Jurkat, Clone E6-1 (cell line): ENCODE measurements at regions not wholly inside any gene's neighbourhood (a gene's known extent, or its start where the extent isn't known, plus 50 kb on each side); places are given as distances from the start of the nearest gene placed in this dataset.

ENCODE experiments used
- DNase-seq: peaks from one replicate; pipeline ENCODE4 v3.0.0-alpha.2; 2011; ENCODE audit warnings: low read depth, low spot score
- H3K4me3 ChIP-seq: 2 replicates; pipeline ENCODE4 v1.5.1; 2011; ENCODE audit warnings: mild to moderate bottlenecking, low read length, control low read depth, moderate library complexity

- DNase-seq = no peak
- H3K4me3 ChIP-seq = no peak overlapping the region
These were observed 95.8 kb upstream of the UST start for GRCh38 chr6:148650941-148651505.

GRCh38 chr6:148652205-148652604 is 94.6 kb upstream of the UST start:
- no peak for DNase-seq
- H3K4me3 ChIP-seq = no peak overlapping the region

GRCh38 chr6:148653138-148653776 is 93.6 kb upstream of the UST start:
- DNase-seq = peak; percentile 12
- H3K4me3 ChIP-seq = no peak overlapping the region

- DNase-seq = no peak
- H3K4me3 ChIP-seq = no peak overlapping the region
These were observed 89.8 kb upstream of the UST start for GRCh38 chr6:148657048-148657447.

DNA sequence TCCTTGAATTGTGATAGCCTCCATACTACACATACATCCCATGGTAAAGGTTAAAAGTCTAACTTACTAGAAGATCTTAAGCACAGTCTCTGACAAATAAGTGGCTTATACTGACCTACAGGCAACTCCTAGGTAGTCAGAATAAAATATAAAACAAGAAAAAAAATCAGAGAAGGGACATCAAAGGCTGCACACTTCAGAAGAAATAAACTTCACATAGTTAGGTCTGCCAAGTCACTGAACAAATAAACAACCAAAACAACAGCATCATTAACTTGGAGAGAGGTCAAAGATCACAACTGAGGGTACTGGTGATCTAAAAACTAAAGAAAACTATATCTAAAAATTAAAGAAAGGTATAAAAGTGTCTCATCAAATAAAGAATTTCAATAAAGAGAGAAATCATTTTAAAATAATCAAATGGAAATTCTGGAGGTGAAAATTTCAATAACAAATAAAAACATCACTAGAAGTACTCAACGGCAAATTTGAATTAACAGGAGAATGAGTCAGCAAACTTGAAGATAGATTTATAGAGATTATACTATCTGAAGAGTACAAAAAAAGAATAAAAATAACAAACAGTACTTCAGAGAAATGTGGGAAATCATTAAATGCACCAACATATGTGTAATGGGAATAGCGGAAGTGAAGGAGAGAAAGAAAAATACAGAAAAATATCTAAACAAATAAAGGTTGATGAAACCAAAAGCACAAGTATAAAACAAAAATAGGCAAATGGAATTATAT is 88.0 kb upstream of the UST start:
- no peak overlapping the region for H3K4me3 ChIP-seq
- DNase-seq = no peak

DNA sequence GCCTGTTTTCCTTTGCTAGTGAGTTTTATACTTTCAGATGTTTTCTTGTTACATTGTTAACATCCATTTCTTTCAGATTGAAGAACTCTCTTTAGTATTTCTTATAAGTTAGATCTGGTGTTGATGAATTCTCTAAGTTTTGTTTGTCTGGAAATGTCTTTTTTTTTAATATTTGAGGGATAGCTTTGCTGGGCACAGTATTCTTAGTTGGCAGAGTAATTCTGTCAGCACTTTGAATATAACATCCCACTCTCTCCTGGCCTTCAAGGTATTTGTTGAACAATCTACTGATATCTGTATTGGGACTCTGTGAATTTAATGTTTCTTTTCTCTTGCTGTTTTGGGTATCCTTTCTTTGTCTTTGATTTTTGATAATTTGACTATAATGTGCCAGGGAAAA is 79.4 kb upstream of the UST start:
- H3K4me3 ChIP-seq = no peak overlapping the region
- no peak for DNase-seq

GRCh38 chr6:148671085-148671484 is 75.7 kb upstream of the UST start:
- DNase-seq = no peak
- H3K4me3 ChIP-seq = no peak overlapping the region

- no peak for DNase-seq
- H3K4me3 ChIP-seq = no peak overlapping the region
These were observed 74.9 kb upstream of the UST start for GRCh38 chr6:148671952-148672351.

DNA sequence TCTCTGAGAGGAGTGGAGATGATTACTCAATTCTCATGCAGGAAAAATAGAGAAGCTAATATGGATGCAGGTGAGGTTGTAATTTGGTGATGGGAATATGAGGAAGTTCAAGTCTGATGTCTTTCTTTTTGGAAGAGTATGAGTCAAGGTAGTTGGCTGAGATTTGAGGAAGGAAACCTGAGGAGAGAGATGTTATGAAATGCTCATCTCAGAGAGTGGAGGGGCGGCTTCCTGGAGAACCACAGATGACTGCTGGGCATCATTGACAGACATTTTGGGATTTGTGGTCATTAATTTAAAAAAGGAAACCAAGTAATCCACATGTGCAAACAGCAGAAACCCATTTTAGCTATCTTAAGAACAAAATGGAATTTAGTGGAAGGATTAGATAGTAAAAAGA is 72.5 kb upstream of the UST start:
- no peak overlapping the region for H3K4me3 ChIP-seq
- DNase-seq = no peak

GRCh38 chr6:148677594-148678476 is 69.0 kb upstream of the UST start:
- H3K4me3 ChIP-seq = no peak overlapping the region
- no peak for DNase-seq

- no peak for DNase-seq
- no peak overlapping the region for H3K4me3 ChIP-seq
These were observed 68.1 kb upstream of the UST start for GRCh38 chr6:148678682-148679081.

DNA sequence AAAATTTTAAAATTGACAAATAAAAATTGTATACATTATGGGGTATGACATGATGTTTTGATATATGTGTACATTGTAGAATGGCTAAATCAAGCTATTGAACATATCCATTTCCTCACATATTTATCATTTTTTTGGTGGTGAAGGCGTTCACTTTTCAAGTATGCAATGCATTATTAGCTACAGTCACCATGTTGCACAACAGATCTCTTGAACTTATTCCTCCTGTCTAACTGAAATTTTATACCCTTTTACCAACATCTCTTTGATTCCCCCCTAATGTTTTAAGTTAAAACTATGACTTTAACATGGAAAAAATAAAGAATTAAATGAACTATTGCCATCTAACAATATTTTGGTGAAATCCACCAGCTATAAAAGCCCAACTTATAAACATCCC is 65.2 kb upstream of the UST start:
- DNase-seq = no peak
- H3K4me3 ChIP-seq = no peak overlapping the region

GRCh38 chr6:148682252-148682651 is 64.6 kb upstream of the UST start:
- no peak for DNase-seq
- no peak overlapping the region for H3K4me3 ChIP-seq

DNA sequence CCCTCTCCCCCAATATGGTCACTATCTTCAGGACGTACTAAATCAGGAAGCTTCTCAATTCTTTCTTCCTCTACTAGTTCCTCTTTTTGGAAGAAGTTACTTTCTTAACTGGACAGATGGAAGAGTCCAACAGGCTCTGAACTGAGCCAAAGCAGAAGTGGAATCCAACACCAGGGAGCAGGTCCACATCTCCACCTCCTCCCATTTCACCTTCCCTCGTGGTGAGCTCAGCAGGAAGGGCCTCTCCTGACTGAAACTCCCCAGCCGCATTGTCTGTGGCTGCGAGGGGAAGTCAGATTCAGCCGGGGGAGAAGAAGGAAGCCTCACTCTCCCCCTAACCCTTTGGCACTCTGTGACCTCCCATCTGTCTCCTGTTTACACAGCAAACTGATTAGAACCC is 63.8 kb upstream of the UST start:
- DNase-seq = no peak

GRCh38 chr6:148689168-148689567 is 57.7 kb upstream of the UST start:
- DNase-seq = no peak
- H3K4me3 ChIP-seq = no peak overlapping the region

More for the DNA sequence above, 63.8 kb upstream of the UST start:
- H3K4me3 ChIP-seq = no peak overlapping the region

DNA sequence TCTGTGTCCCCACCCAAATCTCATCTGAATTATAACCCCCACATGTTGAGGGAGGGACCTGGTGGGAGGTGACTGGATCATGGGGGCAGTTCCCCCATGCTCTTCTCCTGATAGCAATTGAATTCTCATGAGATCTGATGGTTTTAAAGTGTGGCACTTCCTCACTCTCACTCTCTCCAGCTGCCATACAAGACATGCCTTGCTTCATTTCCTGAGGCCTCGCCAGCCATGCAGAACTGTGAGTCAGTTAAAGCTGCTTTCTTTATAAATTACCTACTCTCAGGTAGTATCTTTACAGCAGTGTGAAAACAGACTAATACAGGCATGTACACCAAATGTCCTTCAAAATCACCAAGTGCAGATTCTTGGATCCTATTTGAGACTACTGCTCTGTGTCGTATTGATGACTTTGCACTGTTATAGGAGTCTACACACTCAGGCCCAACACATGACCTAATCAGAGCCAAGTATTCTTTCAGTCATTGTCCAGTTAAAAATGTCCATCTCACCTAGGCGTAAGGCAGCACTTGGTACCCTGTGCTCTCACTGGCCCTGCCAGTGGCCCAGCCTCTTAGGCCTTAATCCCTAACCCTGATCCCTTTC is 52.8 kb upstream of the UST start:
- DNase-seq = no peak
- H3K4me3 ChIP-seq = no peak overlapping the region
